HG02973 (cell line): ENCODE measurements at regions not wholly inside any gene's neighbourhood (a gene's known extent, or its start where the extent isn't known, plus 50 kb on each side); places are given as distances from the start of the nearest gene placed in this dataset.

Experiments
- ATAC-seq: cut with Tn5 transposase; IDR thresholded peaks from one replicate; pipeline ENCODE4 v1.9.1; 2021; ENCODE audit warnings: moderate library complexity; ENCODE audit not compliant: unreplicated experiment

GRCh38 chr12:72082986-72083820 lies 144.6 kb downstream of the TPH2 start:
- ATAC-seq, result no peak

GRCh38 chr12:72084061-72084460 lies 145.4 kb downstream of the TPH2 start:
- no peak for ATAC-seq

DNA sequence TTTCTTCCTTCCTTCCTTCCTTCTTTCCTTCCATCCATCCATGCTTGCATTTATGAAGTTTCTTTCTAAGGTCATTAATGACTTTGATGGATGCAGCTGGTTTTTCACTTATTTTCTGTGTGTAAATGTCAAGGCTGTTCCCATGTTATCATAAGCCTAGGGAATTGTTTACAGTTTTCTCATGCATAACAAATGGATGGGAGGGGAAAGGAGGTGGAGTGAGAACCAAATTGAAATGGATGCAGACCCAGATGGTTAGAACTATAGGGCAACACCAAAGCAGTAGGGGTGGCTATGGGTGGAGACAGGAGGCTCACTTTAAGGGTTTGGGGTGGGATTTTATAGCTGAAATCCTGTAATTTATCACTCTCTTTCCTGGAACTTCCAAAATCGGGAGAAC lies 146.2 kb downstream of the TPH2 start:
- no peak for ATAC-seq

DNA sequence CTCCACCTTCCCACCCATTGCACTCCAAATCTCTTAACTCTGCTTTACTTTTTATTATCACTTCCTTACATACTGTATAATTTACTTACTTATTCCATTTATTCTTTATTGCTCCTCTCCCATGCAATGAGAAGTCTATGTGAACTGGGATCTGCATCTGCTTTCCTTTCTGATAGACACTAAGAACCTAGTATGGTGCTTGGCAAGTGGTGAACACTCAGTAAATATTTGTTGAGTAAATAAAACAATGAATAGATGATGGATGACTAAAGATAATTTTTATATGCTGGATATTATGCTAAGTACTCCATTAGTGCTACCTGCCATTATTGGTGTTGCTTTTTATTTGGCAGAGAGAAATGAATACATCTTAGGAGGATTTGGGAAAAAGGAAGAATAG lies 151.0 kb downstream of the TPH2 start:
- no peak for ATAC-seq

DNA sequence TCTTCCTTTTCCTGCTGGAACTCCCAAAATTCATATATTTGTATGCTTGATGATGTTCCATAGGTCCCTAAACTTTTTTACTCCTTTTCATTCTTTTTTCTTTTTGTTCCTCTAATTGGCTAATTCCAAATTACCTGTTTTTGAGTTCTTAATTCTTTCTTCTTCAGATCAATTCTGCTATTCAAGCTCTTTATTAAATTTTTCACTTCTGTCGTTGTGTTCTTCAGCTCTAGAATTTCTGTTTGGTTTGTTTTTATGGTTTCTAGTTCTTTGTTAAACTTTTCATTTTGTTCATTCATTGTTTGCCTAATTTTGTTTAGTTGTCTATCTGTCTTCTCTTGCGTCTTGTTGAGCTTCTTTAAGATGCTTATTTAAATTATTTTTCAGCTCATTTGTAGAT lies 154.8 kb downstream of the TPH2 start:
- no peak for ATAC-seq

DNA sequence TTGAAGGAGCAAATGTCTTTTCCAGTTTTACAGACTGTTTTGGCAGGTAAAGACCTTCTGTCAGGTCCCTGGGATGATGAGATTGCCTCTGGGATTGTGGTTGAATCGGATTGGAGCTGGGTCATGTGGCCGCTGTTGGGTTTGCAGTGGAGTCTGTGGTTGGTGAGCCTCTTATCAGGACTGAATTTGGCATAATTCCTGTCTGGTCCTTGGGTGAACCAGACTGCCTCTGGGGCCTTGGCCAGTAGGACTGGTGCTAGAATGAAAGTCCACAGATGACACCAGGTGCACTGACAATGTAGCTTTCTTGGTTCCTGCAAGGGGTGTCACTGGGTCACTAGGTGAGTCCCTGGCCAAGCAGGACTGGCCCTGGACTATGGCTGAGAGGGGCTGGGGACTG lies 155.3 kb downstream of the TPH2 start:
- ATAC-seq, result no peak

- ATAC-seq, result no peak
Measured at GRCh38 chr12:72094490-72094889, 155.8 kb downstream of the TPH2 start.

- no peak for ATAC-seq
Measured at GRCh38 chr12:72095025-72095424, 156.4 kb downstream of the TPH2 start.

- no peak for ATAC-seq
Measured at GRCh38 chr12:72098622-72099021, 160.0 kb downstream of the TPH2 start.

DNA sequence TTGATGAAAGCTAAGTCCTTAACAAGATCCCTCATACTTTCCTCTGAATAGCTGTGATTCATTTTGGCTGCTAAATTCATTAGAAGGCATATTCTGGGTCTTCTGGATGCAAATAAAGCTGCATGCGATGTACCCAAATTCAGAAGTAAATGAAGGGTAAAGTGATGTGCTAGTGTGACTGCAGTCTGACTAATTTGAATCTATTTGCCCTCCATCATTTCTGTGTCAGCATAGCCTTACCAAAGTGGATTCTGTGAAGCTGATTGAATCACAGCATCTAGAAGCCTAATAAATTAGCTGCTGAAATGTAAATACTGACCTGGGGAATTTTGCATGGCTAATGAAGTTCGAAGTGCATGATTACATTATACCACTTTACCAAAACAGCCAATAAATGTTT lies 162.2 kb downstream of the TPH2 start:
- no peak for ATAC-seq

DNA sequence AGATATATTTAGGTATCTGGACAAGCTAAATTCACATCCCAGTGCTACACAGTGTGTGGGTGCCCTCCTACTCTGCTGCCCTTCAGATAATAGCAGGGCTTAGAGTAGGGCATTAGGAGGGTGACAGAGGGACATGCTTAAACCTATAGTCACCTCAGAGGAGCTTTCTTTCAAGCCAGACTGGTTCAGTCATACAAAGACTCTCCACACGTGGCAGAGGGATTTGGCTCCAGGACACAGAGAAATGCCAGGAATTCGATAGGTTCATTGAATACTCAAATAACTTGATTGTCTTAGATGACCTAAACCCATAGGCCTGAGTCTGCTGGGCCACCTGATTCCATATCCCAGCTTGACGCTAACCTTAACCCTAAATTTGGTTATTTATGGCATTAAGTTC lies 163.5 kb downstream of the TPH2 start:
- ATAC-seq, result no peak

- ATAC-seq, result no peak
Measured at GRCh38 chr12:72105849-72106248, 166.3 kb upstream of the TRHDE start.

DNA sequence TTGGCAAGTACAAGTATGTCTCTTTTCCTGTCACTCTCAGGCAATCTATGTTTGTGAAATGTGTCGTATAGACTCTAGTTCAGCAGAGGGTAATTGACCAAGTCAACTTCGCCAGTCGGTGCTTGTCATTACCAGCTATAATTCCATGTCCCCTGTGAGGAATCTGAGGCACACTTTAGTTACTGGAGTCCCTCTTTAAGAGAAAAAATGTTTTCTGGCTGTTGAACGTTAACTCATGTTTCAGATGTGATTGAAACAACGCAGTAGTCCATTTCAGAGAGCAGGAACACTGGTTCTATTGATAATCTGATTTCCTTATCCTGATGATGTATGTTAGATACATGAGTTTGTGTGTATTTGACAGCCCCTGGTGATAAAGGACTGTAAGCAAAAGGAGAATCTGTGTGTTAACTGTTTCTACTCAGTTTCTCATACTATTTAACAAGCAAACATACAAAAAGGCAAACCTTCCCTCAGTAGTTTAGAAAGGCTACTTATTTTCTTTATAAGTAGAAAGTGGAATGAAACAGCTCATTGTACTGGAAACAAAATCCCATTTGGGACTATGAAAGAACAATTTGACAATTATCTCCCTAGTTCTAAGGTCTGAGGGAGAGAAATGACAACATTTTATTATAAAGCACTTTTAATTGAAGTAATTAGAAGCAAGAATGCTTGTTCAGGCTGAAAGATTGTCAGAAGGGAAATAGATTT lies 161.1 kb upstream of the TRHDE start:
- no peak for ATAC-seq

DNA sequence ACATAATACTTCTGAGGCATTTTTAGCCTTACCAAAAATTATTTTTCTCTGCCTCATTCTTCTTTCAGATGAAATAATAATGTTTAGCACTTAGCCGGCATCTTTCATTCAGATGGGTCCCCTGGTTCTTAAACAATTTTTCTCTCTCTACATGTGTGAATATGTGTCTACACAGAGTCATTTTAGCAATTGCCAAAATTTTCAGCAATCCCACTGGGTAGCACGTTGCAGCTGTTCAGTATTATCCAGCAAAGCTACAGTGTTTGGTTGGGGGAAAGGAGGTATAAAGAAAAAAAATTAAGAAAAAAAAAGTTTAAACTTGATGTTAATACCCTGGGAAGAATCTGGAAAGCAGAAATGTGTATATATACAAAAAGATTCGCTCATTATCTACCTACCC lies 160.5 kb upstream of the TRHDE start:
- no peak for ATAC-seq

GRCh38 chr12:72133497-72134055 lies 138.6 kb upstream of the TRHDE start:
- no peak for ATAC-seq

DNA sequence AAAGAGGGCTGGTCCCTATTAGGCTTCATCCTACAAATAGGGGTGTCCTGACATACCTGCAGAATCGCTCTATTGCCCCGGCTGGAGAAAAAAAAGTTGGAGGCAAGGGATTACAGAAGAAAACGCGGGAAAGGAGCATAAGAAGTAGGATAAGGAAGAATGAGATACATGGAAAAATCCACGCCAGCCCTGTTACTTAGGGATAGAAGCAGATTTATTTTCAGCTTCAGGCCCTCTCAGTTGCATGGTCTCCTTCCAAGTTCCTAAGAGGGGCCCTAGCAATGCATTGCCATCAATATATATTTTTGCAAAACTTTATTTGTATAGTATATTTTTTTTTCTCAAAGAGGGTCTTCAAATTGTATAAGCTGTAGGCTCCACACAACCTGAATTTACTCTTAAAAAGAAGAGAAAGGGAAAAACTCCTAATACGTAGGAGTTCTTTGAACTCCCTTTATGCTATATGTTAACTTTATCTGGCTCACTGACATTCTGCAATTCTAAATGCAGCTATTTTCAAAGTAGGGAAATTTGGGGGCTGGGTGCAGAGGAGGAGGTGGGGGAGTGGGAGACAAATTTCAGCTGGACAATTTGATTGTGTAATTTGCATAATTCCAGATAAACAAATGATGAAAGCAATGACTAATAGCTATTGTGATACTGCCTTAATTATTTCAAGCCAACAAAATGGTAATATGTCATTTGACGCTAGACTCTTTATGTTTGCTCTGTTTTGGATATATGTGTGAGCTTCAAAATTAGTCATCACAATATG lies 137.7 kb upstream of the TRHDE start:
- ATAC-seq, result no peak

DNA sequence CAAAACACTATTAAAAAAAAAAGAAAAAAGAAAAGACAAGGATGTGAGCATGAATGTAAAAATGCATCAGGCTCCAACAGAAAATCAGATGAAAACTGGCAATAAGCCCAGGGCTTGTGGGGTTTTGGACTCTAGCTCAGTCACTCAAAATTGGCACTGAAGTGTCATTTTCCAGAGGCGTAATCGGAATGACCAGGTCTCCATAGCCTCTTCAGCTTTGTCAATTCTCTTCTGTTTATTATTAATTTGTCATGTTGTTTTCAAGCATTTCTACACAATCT lies 137.2 kb upstream of the TRHDE start:
- ATAC-seq, result no peak

DNA sequence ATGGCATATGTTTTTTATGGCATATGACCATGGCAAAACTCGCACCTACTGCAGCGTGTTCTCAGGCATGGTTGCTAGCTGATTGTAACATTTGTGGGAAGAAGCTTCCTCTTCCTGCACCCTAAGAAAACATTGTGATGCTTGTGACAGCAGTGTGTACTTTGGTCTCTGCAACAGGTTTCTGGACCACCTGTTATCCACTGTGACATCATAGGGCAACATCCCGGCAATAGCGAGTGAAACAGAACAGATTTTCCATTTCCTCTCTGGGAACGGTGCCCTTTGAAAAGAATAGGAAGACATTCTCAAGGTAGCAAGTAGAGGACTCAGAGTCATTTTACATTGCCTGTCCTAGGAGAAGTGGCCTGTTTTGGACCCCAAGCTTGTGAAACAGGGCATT lies 135.4 kb upstream of the TRHDE start:
- no peak for ATAC-seq

GRCh38 chr12:72139411-72139810 lies 132.8 kb upstream of the TRHDE start:
- ATAC-seq, result no peak

DNA sequence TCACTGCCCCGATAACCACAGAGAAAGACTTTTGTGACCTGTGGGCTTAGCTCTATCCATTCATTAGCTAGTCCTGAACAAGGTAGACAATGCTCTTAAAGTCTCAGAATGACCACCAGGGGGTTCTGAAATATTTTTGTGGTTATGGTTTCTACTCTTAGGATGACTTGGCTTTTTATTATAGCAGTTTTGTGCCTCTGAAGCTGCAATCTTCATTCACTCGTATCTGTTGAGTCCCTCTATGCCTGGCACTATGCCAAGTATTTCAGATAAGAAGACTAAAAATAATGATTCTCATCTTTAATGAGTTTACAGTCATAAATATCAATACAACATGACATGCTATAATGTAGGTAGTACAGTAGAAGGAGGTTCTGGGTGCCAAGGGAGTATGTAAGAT lies 130.8 kb upstream of the TRHDE start:
- ATAC-seq, result peak; percentile 100

GRCh38 chr12:72144553-72144952 lies 127.6 kb upstream of the TRHDE start:
- no peak for ATAC-seq

- no peak for ATAC-seq
Measured at GRCh38 chr12:72146495-72146894, 125.7 kb upstream of the TRHDE start.
